OCI-LY1 (cell line): ENCODE measurements at regions not wholly inside any gene's neighbourhood (a gene's known extent, or its start where the extent isn't known, plus 50 kb on each side); places are given as distances from the start of the nearest gene placed in this dataset.

Experiments
- H2AFZ ChIP-seq: fragments of 200-600 bp; sonication (generic), shearing (Covaris generic); 2 replicates; pipeline ENCODE4 v1.6.0; 2014; ENCODE audit warnings: antibody characterized with exemption, mild to moderate bottlenecking, low read length
- H3F3A ChIP-seq: fragments of 200-600 bp; sonication (generic), shearing (Covaris generic); 2 replicates; pipeline ENCODE4 v1.6.0; 2014; ENCODE audit warnings: mild to moderate bottlenecking, antibody characterized with exemption, low read length, moderate library complexity; ENCODE audit not compliant: insufficient read depth
- H3K27ac ChIP-seq: fragments of 200-600 bp; sonication (generic); 2 replicates; pipeline ENCODE4 v1.5.1; 2014; ENCODE audit warnings: low read length, mixed run types, mild to moderate bottlenecking, low read depth; ENCODE audit not compliant: poor library complexity, severe bottlenecking
- H3K27me3 ChIP-seq: fragments of 200-600 bp; sonication (generic); 2 replicates; pipeline ENCODE4 v1.6.0; 2014; ENCODE audit warnings: antibody characterized with exemption, mild to moderate bottlenecking, low read length, moderate library complexity; ENCODE audit not compliant: insufficient read depth
- H3K36me3 ChIP-seq: fragments of 200-600 bp; sonication (generic); 2 replicates; pipeline ENCODE4 v1.6.1; 2014; ENCODE audit warnings: mild to moderate bottlenecking, antibody characterized with exemption, low read length, moderate library complexity, mixed read lengths; ENCODE audit not compliant: insufficient read depth
- H3K4me1 ChIP-seq: fragments of 200-600 bp; sonication (generic); 2 replicates; pipeline ENCODE4 v1.5.1; 2014; ENCODE audit warnings: mild to moderate bottlenecking, low read length, moderate library complexity; ENCODE audit not compliant: insufficient read depth, severe bottlenecking
- H3K4me2 ChIP-seq: fragments of 200-600 bp; sonication (generic), shearing (Covaris generic); 2 replicates; pipeline ENCODE4 v1.6.1; 2014; ENCODE audit warnings: low read length
- H3K4me3 ChIP-seq: fragments of 200-600 bp; sonication (generic); 2 replicates; pipeline ENCODE4 v1.5.1; 2014; ENCODE audit warnings: low read length, low read depth, mild to moderate bottlenecking, mixed read lengths; ENCODE audit not compliant: poor library complexity, severe bottlenecking
- H3K79me2 ChIP-seq: fragments of 200-600 bp; shearing (Covaris generic); 2 replicates; pipeline ENCODE4 v1.6.1; 2016; ENCODE audit warnings: mixed run types, low read length, mixed read lengths; ENCODE audit not compliant: insufficient read depth
- H3K9ac ChIP-seq: fragments of 200-600 bp; sonication (generic), shearing (Covaris generic); 2 replicates; pipeline ENCODE4 v1.6.1; 2014; ENCODE audit warnings: mild to moderate bottlenecking, low read length, mixed read lengths
- H3K9me2 ChIP-seq: fragments of 200-600 bp; sonication (generic), shearing (Covaris generic); 2 replicates; pipeline ENCODE4 v1.6.1; 2014; ENCODE audit warnings: low read depth, mild to moderate bottlenecking, low read length, mixed read lengths
- H3K9me3 ChIP-seq: fragments of 200-600 bp; shearing (Covaris generic); 2 replicates; pipeline ENCODE4 v1.6.1; 2014; ENCODE audit warnings: low read length, mixed read lengths
- H4K20me1 ChIP-seq: fragments of 200-600 bp; sonication (generic), shearing (Covaris generic); 2 replicates; pipeline ENCODE4 v1.6.0; 2016; ENCODE audit warnings: mild to moderate bottlenecking, low read length; ENCODE audit not compliant: insufficient read depth
- CTCF ChIP-seq: fragments of 200-600 bp; sonication (generic), shearing (Covaris generic); IDR thresholded peaks from 2 replicates; pipeline ENCODE4 v1.5.1; 2017; ENCODE audit warnings: mild to moderate bottlenecking, antibody characterized with exemption, low read length, moderate library complexity, mixed read lengths
- EZH2 ChIP-seq: fragments of 200-600 bp; sonication (generic), shearing (Covaris generic); IDR thresholded peaks from 2 replicates; pipeline ENCODE4 v1.8.0; 2017; ENCODE audit warnings: borderline replicate concordance, mixed run types, mild to moderate bottlenecking, antibody characterized with exemption, low read length, moderate library complexity, mixed read lengths

DNA sequence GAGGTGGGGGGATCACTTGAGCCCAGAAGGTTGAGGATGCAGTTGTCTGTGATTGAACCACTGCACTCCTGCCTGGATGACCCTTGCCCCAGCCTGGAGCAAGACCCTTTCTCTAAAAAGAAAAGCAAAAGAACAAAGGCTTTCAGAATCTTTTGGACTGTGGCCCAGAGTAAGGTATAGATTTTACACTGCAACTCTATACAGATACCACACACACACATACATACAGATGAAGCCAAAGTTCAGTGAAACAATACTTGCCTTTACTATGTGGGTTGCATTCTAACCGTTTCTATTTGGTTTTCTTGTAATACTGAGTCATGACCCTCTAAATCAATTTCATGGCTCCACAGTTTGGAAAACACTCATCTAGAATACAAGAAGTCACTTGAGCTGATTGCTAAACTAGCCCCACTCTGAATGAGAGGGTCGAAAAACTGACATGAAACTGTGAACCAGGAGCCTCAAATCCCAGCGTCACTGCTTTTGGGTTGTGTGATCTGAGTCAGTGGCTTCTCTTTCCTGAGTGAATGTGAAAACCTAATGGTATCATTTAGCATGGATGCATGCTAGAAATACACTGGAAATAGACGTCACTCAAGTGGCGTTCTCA lies 756.1 kb downstream of the UQCRFS1 start:
- Histone ChIP-seq H4K20me1 (no peaks in the 10 kb centered on the region), H3K36me3 (no peaks in the 10 kb centered on the region), H3K4me3 (no peak overlapping the region), H3K4me1 (peaks cover 18% of the 10 kb centered on the region), H3K9ac (no peak overlapping the region), H3K9me2 (no peaks in the 10 kb centered on the region), H3K4me2 (no peak overlapping the region), H3K27ac (no peak overlapping the region), H3K27me3 (no peaks in the 10 kb centered on the region), H3K79me2 (no peaks in the 10 kb centered on the region), H3K9me3 (no peaks in the 10 kb centered on the region), H2AFZ (no peak overlapping the region), H3F3A (no peaks in the 10 kb centered on the region)
- TF ChIP-seq CTCF (no peak), EZH2 (no peak)

- H3K27me3 ChIP-seq, result no peaks in the 10 kb centered on the region
- H2AFZ ChIP-seq, result no peak overlapping the region
- H3K36me3 ChIP-seq, result no peaks in the 10 kb centered on the region
- H3K9ac ChIP-seq, result no peak overlapping the region
- no peak for TF ChIP-seq EZH2
- no peak for TF ChIP-seq CTCF
- H3K4me2 ChIP-seq, result no peak overlapping the region
- peaks cover 13% of the 10 kb centered on the region for H3K4me1 ChIP-seq
- H4K20me1 ChIP-seq, result no peaks in the 10 kb centered on the region
- no peaks in the 10 kb centered on the region for H3K9me3 ChIP-seq
- H3K27ac ChIP-seq, result no peak overlapping the region
- H3K9me2 ChIP-seq, result no peaks in the 10 kb centered on the region
- no peaks in the 10 kb centered on the region for H3K79me2 ChIP-seq
- no peak overlapping the region for H3K4me3 ChIP-seq
- H3F3A ChIP-seq, result no peaks in the 10 kb centered on the region
Measured at GRCh38 chr19:28456252-28456651, 756.7 kb downstream of the UQCRFS1 start.

DNA sequence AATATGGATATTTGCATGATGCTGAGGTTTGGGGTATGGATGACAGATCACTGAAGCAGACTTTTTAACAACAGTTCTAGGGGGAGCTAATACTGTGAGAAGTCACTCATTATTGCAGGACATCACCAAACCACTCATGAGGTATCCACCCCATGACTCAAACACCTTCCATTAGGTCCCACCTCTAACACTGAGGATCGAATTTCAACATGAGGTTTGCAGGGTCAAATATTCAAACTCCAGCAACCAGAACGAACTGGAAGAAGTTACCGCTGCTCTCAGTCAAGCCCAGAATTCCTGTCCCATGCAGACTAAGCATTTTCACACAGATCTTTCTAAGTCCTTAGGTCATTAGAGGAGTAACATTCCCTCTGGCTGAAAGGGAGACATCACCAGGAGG lies 758.9 kb downstream of the UQCRFS1 start:
- TF ChIP-seq CTCF, result no peak
- TF ChIP-seq EZH2, result no peak
- Histone ChIP-seq H3K36me3 (no peaks in the 10 kb centered on the region), H3K27ac (no peak overlapping the region)

More for the DNA sequence above, 758.9 kb downstream of the UQCRFS1 start:
- no peaks in the 10 kb centered on the region for H3K9me3 ChIP-seq
- H3K9ac ChIP-seq, result no peak overlapping the region
- no peaks in the 10 kb centered on the region for H3K4me1 ChIP-seq
- no peaks in the 10 kb centered on the region for H3K79me2 ChIP-seq
- no peaks in the 10 kb centered on the region for H4K20me1 ChIP-seq
- H3K27me3 ChIP-seq, result no peaks in the 10 kb centered on the region
- H3K9me2 ChIP-seq, result no peaks in the 10 kb centered on the region
- no peaks in the 10 kb centered on the region for H3F3A ChIP-seq
- H3K4me2 ChIP-seq, result no peak overlapping the region
- H2AFZ ChIP-seq, result no peak overlapping the region
- H3K4me3 ChIP-seq, result no peak overlapping the region
